Activated CD4-positive, alpha-beta T cell treated with anti-CD3 and anti-CD28 coated beads, Interleukin-2, Interleukin-6, amounts not matched to agents 100 ng/mL and 50 ng/mL, durations not matched to agents 16 hours and 8 hours (primary cell): ENCODE measurements at regions not wholly inside any gene's neighbourhood (a gene's known extent, or its start where the extent isn't known, plus 50 kb on each side); places are given as distances from the start of the nearest gene placed in this dataset.

Experiments
- DNase-seq: peaks from one replicate; pipeline ENCODE4 v3.0.0-alpha.2; 2020

- no peak for DNase-seq
These were observed 405.9 kb downstream of the PLK2 start for GRCh38 chr5:58054018-58054417.

DNA sequence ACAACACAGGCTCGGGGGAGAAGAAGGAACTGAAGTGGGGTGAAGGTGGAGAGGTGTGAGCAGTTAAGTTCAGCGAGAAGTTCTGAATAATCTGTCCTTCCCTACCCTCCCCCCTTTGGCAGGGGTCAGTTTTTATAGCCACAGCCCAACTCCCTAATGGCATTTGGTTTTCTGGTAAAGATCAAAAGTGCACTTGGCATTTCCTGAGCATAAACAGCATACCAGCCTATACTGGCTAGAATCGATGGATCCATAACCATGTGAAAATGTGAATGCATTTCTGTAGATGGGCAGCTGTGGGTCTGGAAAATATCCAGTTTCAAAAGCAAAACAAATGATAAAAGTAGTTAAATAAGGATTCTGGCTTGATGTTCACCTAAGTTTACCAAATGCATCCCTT, 410.9 kb downstream of the PLK2 start:
- no peak for DNase-seq

- no peak for DNase-seq
These were observed 411.5 kb downstream of the PLK2 start for GRCh38 chr5:58048185-58048925.

- DNase-seq = no peak
These were observed 413.5 kb downstream of the PLK2 start for GRCh38 chr5:58046371-58046770.

DNA sequence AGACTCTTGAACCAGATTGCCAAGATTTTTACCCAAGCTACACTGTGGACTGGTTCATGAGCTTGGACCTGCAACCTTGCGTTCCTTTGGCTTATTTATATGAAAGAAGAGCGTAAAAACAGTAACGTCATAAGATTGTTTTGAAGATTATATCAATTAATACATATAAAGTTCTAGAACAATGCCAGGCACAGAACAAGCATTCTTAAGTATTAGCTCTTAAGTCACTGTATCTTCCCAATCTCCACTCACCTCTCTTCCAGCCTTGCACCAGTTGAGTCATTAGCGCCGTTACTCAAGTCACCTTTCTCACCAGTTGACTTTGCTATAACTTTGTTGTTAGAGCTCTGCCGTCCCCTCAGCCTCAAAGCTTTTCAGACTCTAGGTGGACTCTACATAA, 415.7 kb downstream of the PLK2 start:
- no peak for DNase-seq

GRCh38 chr5:58043032-58043945, 416.6 kb downstream of the PLK2 start:
- DNase-seq = no peak

GRCh38 chr5:58041884-58042283, 418.0 kb downstream of the PLK2 start:
- DNase-seq = no peak

- DNase-seq = no peak
These were observed 419.0 kb downstream of the PLK2 start for GRCh38 chr5:58040846-58041245.

GRCh38 chr5:58040044-58040443, 419.8 kb downstream of the PLK2 start:
- no peak for DNase-seq

GRCh38 chr5:58037899-58038298, 422.0 kb downstream of the PLK2 start:
- DNase-seq = no peak

DNA sequence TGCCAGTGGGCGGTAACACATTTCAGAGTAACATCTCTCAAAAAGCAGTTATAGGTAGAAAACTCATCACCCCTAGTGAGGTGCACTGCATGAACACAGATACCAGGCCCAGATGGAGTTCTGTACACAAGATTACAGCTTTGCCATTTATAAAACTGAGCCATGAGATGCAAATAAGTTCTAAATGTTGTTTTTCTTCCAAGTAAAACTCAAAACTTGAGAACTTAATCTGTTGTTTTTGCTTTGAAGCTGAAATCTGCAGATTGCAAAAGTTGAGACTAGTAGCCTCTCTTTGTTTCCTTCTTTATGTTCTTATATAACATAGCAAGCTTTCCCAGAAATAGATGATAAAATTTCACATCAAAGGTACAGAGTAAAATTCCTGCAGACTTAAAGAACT, 434.1 kb downstream of the PLK2 start:
- no peak for DNase-seq

GRCh38 chr5:58024151-58024550, 435.7 kb downstream of the PLK2 start:
- DNase-seq = no peak

DNA sequence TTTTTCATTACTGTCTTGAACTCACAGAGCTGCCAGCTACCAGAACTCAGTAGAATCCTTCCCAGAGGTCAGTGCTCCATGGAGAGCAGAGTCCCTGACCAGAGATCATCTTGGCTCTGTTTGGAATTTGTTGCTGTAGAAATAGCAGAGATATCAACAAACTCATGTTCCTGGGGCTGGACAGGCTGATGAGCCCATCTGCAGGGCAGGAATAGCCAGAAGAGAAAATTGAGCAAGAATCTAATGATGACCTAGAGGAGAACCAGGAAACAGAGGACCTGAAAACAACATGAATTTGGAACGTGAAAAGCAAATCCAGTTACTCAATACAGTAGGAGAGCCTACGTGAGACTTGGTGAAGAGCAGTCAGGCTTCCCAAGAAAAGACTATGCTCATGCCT, 437.8 kb downstream of the PLK2 start:
- DNase-seq = no peak

DNA sequence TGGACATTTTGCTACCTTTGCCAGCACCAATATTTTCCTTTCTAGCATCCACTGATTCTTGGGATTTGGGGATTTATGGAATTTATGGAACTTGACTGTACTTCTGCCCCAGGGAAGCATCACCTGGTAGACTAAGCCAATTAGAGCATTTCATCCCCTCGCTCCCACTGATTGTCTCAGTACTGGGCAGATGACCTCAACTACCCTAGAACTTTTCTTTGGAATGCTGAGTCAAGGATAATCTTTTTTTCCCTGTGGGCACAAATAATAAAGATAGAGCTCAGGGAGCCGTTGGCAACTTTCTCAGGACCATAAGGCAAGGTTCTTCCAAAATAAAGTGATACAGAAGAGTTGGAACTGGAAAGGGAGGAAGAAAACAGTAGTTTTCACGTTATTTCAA, 438.4 kb downstream of the PLK2 start:
- DNase-seq = no peak

GRCh38 chr5:58019614-58020013, 440.3 kb downstream of the PLK2 start:
- no peak for DNase-seq

DNA sequence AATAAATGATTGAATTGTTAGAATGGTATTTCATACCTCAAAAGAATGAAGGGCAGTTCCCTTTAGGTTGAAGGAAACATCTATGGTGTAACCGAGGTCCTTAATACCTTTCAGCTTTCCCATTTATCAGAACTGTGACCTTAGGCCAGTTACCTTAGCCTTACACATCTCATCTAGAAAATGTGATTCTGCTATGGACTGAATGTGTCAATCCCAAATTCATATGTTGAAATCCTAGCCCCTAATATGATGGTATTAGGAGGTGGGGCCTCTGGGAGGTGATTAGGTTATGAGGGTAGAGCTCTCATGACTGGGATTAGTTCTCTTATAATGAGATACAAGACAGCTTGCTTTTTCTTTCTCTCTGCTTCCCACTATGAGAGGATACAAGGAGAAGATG, 441.9 kb downstream of the PLK2 start:
- no peak for DNase-seq

DNA sequence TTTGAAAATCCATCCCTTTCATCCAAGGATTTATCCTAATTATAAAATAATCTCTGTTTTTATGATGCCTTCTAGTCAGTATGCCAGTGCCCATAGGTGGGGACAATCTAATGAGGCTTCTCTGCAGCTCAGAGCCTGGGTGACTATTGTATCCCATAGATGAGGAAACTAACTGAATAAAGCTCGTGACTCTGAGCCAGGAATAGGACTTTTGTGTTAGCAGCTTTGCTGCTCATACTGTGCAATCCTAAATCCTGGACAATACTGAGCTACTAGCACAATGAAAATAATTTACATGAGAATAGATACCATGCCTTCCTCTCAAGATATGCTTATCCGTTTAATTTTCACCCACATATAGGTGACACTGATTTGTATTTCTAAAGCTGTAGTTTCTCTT, 443.0 kb downstream of the PLK2 start:
- no peak for DNase-seq

DNA sequence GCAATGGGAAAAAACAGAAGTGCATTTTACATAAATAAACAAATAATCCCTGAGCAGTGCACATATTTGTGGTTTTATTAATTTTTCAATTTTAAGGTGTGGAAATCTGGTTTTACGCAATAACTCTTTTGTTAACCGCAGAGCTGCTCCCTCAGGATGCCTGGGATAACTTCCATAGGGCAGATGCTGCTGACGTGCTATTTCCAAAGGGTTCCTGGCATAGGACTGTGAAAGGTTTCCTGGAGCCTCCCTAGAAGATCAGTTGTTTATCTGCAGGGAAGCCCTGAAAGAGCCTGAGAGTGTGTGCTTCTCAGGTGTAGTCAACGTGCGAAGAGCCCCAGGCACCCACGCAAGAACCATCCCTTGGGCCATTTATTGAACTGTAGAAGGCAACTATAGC, 443.5 kb downstream of the PLK2 start:
- no peak for DNase-seq

DNA sequence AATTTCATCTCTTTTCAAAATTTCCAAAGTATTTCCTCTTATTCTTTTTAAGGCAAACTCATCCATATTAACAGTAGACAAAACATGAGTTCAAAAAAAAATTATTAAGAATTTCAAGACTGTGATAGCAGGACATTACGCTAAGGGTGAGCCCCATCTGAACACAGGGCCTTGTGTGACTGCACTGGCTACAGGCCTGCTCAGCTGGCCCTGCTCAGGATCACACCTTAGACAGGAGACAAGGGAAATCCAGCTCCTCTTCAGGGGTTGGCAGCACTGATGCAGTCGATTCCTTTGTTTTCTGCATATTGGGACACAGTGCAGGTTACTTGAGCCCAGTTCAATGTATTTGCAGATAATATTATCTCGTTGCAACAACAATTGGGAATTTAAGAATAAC, 444.7 kb downstream of the PLK2 start:
- DNase-seq = no peak

DNA sequence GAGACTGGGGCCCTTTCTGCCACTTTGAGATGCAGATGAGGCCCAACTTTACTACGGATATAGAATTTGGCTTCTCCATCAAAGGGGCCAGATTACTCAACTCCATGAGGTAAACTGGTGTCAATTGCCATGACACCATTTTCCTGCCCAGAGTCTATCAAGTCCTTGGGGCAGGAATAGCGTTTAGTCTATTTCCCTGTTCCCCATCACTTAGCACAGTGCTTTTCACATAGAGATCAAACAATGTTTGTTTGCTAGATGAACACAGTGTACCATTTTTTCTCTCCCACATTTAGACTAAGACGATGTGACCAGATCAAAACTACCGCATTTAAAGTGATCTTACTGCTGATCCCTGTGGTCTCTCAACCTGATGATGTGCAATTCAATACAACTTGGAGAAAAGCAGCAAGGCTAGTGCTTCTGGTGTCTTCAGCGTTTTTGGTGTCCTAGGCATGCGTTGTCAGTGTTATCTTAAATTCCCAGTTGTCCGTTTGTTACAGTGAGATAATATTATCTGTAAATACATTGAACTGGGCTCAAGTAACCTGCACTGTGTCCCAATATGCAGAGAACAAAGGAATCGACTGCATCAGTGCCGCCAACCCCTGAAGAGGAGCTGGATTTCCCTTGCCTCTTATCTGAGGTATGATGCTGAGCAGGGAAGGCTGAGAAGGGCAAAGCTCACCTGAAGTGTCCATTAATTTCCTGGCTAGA, 446.2 kb downstream of the PLK2 start:
- no peak for DNase-seq

DNA sequence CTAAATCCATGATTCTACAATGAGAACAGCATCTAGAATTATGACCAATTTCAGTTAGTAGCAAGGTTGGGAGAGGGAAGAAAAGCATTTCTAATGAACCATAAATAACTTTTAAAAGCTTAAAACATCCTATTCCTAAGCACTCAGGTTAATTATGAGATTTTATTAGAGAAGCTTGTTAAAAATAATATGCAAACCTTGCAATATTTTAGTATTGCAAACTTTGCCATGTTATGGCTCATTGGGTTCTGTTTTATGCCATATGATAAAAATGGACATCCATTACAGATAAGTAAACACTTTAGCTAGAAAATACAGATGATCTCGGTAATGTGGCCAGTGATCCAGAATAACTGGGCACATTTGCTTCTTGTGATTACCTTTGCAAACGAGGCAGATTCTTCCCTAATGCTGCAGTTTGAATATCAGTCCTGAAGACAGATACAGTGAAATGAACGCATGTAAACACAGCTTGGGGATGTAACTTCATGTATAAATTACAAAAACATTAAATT, 447.0 kb downstream of the PLK2 start:
- DNase-seq = no peak

GRCh38 chr5:58012102-58012501, 447.8 kb downstream of the PLK2 start:
- DNase-seq = no peak

GRCh38 chr5:58011301-58011700, 448.6 kb downstream of the PLK2 start:
- DNase-seq = no peak
